DMS153 (cell line): ENCODE measurements at regions not wholly inside any gene's neighbourhood (a gene's known extent, or its start where the extent isn't known, plus 50 kb on each side); places are given as distances from the start of the nearest gene placed in this dataset.
"Not testable (repeated sequence)": the region's sequence is repeated elsewhere in the genome, so short reads cannot be mapped to it uniquely, and the experiment has no call there.

Experiments
- DNase-seq: peaks from one replicate; lab custom pipeline; 2025; lab: John Stamatoyannopoulos, UW

DNA sequence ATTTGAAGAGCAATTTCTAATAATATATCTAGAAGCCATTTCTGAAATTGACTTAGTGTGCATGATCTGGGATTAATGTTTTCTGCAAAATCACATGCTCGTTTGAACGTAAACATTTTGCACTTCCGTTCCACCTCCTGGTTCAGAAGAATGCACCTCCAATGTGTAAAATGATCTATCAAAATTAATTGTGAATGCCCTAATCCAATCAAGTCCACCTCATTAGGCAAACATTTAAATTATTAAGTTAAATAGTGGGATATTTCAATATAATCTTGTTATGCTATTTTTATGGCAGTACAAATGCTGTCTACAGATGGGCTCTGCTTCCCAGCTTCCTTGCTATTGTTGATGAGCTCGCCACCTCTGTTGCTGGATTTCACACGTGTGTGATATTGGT is 542.5 kb downstream of the INSC start:
- no peak for DNase-seq

DNA sequence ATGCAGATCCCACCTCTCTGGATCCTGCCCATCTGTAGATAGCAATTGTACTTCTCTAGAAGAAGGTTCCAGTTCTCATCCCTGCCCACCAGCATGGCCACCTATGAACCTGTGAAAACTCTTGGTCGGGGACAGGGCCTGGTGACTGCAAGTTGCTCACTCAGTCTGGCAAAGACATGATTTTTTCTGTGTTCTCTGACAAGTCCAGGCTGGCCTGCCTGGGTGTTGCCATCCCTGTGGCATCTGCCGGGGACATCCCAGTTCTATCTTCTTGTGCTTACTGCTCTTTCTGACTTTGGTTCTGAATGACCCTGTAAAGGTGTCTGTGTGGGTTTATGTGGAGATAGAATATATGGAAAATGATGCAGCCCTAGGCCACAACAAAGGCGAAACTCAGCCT is 545.8 kb downstream of the INSC start:
- no peak for DNase-seq

DNA sequence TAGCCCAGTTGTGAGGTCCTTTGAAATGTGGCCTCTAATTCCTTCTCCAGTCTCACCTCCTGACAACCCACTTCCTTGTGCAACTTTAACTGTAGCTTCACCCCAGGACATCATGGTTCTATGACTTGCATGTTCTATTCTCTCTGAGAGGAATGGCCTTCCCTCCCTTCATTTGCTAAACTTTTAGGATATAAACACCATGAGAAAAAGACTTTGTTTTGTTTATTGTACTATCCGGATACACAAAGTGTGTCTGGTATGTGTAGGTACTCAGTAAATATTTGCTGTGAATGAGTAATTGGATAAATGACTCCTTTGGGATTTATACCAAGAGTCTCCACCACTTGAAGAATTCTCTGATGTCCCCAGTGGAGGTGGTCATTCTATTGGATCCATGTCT is 547.6 kb downstream of the INSC start:
- no peak for DNase-seq

DNA sequence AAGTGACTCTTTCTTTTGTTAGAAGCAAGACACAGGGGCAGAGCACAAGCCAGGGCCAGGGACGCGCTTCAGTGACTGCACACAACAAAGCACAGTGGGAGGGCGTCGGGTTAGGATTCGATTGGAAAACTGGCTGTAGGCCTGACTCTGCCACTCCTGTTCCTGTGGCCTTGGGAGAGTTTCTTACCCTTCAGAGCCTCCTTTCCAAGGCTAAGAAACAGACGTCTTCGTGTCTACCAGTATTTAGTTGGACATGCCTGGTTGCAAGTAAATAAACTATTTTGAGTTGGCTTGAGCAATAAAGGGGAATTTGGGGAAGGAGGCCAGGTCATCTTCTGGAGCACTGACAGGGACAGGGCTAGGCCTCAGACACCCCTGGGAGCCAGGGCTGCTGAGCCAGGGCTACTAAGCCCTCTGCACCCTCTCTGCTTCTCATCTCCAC is 549.1 kb downstream of the INSC start:
- DNase-seq = peak; percentile 40

DNA sequence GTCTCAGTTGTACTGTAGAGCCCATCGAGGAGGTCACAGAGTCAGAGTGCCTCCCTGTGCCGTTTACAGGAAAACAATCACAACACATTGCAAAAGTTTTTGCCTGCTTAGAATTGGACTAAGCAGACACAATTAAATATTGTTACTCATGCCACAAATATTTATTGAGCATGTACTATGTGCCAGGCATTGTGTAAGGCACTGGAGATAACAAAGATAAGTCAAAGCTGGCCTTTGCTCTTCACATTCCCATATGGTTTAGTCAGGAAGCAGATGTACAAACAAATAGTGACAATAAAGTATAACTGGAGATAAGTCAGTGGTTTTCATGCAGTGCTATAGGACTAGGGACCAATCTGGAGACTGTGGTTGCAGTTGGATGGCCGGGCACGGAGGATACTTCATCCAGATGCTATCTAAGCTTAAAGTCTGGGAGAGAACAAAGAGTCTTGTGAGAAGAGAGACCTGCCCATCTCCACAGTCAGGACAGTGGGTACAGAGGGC is 550.7 kb downstream of the INSC start:
- no peak for DNase-seq

DNA sequence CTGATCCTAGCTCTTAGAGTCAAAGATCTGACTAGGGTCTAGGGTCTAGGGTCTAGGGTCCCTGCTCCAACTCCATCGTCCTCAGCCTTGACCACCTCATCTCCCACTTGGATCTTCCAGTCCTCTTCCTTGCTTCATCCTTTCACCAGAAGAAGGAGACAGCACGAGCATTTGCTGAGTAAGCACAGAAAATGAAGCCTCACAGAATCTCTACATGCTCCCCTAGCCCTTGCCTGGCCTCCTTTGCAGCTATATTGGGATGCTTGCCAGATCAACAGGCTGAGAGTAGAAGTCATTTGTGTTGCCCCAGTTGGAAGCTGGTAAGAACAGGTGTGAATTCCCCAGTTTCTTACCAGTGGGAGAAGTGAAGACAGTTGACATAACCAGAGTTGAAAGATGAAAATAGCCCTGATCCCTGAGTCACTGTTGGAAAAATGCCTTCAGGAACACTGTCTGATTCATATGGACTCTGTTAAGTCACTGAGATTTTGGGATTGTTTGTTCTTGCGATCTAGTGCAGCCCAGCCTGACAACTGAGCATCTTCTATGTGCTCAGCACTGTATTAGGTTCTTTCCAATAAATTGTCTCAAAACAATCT is 552.5 kb downstream of the INSC start:
- DNase-seq = no peak

DNA sequence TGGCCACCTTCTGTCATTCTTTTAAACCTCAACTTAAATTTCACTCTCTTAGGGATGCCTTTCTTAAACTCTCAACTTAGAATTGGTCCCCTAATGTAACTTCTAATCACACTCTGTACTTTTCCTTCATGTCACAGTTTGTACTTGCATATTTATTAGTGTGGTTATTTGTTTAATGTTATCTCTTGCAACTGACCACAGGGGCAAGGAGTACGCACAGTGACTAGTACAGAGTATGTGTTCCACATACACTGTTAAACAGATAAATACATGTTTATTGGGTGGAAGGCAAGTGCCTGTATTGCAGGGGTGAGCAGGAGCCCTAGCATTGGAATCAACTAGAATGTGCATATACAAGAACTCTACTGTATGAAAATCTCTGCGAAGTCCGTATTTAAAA is 554.0 kb downstream of the INSC start:
- no peak for DNase-seq

DNA sequence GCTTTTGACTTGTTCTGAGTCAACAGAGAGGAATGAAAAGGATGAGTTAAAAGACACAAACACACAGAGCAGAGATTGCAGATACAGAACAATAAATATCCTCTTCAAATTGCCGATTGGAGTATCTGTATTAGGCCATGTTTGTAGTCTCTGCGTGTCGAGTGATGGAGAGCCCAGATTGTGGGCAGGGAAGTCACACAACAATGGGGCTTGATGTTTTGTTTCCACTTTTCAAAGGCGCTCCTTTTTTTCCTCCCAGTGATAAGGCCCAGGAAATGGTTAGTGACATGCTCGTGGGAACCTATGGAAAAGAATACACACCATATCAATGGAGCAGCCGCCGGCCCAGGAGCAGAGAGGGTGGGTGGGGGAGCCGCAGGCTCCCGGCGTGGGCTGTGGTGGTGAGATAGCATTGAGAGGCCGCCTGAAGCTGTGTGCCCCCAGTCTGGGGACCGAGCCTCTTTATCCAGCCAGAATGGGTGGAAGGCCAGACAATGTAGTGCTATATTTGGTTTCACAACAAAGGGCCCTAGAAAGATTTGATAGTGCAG is 555.9 kb downstream of the INSC start:
- peak; percentile 16 for DNase-seq

DNA sequence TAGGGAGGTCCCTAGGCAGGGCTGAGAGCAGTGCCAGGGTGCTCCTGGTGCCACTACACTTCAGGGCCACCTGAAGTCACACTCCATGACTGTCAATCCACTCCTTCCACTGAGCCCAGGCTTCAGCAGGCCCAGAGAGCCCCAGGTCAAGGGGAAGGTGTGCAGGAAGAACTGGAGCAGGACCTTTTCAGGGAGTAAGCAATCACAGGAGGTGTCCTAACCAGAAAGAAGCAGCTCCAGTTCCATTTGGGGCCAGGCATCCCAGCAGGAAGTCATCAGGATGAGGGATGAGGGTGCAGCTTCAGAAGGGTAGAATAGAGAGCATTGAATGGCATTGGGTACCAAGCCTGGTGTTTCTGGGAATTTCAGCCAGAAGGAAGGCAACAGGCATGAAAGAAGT is 556.5 kb downstream of the INSC start:
- no peak for DNase-seq

DNA sequence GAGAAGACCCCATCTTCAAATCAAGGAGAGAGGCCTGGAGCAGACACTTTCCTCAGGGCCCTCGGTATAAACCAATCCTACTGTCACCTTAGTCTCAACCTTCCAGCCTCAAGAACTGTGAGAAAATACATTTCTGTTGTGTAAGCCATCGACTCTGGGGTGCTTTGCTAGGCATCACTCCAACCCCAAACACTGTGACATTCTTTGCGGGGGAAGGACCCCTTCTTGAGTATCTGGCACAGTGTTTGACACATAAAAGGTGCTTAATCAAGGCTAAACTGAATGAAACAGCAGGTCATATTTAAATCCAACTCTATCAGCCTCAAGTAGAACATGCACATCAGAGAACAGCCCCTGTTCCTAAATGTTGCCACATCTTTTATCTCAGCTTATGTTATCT is 558.1 kb downstream of the INSC start:
- no peak for DNase-seq

DNA sequence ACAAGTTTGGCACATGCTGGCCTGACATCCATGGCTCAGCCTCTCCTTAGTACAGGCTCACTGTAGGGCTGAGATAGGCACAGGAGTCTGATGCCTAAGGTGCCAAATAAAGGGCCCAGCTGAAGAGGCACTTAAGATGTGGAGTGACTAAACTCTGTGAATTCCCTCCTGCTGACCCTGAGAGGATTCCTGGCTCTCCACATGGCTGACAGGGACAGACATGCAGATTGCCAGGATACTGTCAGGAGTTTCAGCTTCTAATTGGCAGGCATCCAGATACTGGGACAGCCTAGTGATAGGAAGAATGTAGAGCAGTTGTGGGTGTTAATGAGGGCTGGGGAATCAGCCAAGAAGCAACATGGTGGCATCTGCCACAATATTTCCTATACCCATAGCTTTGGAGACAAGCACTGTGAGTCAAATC is 558.7 kb downstream of the INSC start:
- DNase-seq = peak; percentile 36

DNA sequence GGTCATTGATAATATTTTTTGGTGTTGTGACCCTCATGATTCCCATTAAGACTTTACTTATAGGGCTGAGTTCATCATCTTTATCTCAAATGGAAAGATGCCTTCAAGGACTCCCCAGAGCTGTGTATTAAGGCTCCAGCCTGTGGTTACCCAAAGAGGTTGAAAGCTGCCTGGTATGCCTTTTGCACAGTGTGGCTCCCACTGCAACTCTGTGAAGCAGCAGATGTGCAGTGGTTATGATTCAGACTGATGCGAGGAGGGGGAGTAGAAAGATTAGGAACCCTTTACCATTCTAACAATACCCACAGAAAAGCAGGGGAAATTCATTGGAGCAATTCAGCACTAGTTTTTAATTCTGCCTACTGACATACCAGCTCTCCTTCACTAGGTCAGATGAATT is 560.0 kb downstream of the INSC start:
- no peak for DNase-seq

DNA sequence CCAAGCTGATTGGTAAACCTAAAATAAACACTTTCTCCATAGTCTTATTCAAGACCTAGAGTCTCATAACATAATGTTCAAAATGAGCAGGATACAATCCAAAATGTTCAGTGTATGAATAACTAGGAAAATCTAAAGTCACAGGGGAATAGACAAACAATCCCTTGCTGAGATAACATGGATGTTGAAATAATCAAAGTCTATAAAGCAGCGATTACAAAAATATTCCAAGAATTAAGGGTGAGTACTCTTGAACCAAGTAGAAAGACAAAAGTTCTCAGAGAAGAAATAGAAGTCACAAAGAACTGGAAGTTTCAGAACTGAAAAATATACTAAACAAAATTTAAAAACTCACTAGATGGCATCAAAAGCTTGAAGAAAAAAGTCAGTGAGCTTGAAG is 561.0 kb downstream of the INSC start:
- DNase-seq = no peak

DNA sequence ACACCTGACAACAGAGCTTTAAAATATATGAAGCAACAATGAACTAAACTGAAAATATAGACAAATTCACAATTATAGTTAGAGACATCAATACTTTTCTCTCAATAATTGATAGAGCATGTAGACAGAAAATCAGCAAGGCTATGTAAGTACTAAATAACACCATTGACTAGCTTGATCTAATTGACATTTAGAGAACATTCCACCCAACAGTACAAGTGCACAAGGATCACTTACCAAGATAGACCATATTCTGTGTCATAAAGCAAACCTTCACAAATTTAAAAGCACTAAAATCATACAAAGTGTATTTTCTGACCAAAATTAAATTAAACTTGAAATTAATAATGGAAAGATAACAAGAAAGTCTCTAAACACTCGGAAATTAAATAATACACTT is 562.5 kb downstream of the INSC start:
- DNase-seq = no peak

DNA sequence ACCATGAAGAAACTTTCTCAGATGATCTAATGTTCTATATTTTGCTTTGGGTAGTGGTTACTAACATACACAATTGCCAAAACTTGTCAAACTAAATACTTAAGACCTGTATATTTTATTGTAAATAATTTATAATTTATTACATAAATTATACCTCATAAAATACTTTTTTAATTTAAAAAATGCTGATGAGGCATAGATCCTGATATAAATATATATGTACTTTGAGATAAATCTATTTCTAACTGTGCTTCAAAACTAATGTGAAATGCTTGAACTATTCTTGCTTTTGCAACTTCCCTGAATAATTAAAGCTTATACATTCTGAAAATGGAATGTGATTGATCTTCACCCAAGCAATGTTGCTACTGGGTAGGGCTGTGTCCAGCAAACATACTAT is 568.8 kb downstream of the INSC start:
- no peak for DNase-seq

DNA sequence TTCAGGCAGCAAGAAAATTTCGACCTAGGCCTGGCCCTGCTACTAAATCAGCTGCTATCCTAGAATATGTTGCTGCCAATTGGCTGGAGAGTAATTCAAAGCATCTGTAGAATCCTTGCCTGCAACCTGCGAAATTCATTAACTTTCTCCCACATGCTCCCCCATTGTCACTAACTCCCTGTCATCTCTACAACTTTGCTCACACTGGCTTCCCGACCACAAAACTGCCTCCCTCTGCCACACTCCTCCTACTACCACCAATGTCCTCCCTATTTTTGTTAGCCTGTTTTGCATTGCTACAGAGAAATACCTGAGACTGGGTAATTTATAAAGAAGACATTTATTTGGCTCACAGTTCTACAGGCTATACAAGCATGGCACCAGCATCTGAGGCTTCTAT is 570.6 kb downstream of the INSC start:
- no peak for DNase-seq

DNA sequence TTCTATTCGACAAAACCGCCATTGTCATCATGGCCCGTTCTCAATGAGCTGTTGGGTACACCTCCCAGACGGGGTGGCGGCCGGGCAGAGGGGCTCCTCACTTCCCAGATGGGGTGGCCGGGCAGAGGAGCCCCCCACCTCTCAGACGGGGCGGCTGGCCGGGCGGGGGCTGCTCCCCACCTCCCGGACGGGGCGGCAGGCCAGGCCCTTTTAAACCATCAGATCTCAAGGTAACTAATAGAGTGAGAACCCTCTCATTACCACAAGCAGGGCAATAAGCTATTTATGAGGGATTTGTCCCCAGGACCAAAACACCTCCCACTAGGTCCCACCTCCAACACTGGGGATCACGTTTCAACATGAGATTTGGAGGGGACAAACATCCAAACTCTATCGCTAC is 571.5 kb downstream of the INSC start:
- not testable (repeated sequence) for DNase-seq

DNA sequence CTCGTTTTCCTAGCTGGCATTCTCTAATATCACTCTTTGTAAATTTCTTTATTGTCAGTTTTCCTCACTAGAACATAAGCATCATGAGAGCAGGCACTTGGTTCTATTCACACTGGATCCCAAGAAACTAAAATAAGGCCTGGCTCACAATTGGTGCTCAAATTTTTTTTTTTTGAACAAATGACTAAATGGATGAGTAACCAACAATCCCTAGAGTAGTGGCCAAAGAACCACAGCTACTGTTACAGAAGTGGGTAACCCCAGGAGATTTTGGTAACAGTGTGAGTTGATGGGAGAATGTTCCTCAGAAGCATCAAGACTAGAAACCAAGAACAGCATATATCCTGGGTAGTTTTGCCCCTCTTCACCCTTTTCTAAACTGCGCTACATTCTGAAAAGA is 572.6 kb downstream of the INSC start:
- DNase-seq = no peak

DNA sequence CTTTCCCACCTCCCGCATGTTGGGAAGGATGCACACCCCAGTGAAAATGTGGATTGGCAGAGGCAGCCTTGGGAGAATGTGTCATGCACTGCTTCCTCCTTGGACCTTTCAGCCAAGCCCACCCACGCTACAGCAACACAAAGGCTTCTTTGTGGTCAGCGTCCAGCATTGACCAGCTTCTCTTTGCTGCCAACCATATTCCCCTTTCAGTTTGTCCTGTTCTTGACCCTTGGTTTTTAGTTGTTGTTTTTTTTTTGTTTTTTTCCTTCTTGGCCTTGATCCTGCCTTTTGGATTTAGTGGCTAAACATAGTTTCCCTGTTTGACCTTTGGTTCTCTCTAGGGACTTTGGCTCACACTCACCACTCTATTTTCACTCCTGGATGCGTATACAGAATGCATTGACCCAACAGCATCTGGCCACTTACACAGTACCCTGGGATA is 573.6 kb downstream of the INSC start:
- no peak for DNase-seq

DNA sequence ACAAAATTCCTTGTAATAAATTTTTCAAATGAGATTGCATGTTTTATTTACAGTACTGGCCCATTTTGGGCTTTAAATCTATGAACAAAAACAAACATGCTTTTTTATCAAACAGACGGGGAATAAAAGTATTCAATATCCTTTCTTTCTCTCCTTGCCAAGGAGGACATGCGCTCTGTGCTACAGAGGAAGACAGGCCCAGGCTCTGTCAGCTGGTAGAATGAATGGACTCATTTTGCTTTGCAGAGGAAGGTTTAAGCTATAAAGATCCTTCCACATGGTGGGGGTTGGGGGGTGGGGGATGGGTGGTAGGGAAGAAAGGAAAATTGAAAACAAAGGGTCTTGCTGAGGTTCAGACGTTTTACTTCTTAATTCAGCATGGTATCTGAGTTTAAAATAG is 575.6 kb downstream of the INSC start:
- DNase-seq = no peak

DNA sequence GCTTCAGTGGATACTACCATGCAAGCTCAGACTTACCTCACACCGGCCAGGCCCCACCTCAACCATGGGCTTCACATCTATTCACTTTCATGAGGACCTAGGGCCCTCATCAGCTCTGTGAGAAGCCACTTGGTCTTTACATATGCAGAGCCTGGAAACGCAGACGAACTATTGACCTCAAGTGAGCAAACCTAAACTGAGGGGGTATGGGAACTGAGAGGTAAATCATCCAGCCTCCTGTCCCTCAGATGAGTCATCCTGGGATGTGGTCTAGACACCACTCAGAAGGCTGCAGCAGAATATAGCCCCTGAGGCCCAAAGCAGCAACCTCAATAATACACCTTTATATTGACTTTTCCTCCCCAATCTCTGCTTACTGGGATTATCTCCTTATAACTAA is 578.0 kb downstream of the INSC start:
- DNase-seq = no peak

DNA sequence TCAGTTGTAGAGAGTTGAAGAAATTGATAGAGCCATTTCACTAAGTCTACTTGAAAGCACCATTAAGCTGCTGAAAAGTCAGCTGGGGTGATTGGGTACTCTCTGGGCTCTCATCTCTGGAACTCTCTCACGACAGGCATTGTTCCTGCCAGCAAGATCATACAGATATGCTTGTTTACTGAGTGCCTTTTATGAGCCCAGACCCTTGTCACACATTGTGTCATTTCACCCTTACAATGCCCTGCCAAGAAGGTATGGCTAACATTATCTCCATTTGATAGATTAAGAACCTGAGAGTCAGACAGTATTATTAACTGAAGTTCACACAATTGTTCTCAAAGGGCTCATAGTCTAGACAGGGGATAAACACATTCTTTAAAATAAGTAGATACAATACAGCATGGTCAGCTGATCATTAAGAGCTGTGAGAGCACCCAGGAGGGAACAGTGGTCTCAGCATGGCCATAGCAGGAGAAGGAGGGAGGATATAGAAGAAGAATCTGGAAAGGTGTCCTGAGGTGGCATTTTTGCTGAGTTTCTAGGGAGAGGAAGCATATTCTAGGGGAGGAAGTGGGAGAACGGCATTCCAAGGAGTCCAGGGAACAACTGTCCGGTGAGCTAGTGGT is 580.5 kb downstream of the INSC start:
- DNase-seq = peak; percentile 71

DNA sequence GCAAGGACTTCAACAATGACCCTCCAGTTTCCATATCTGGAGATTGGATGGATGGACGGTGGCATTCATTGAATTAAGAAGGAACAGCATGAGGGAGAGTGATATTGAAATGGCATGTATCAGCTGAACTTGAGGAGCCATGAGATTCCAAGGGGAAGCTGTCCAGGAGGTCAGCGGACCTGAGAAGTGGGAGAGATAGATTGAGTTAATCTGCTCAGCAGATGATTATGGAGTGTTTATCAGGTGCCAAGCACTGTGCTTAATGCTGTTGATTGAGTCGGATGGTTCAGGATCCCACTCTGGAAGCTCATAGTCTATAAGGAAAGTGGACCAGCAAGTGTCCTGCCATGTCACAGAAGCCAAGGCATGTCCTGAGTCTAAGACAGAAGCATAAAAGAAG is 581.3 kb downstream of the INSC start:
- no peak for DNase-seq
